ENCODE measurements at regions not wholly inside any gene's neighbourhood (a gene's known extent, or its start where the extent isn't known, plus 50 kb on each side); places are given as distances from the start of the nearest gene placed in this dataset.
"Not testable (repeated sequence)": the region's sequence is repeated elsewhere in the genome, so short reads cannot be mapped to it uniquely, and the experiment has no call there.

GRCh38 chr5:158451203-158451992 is 592.5 kb upstream of the CLINT1 start:
- Histone ChIP-seq H3K27ac (no peak overlapping the region), H3K9me3 (no peaks in the 10 kb centered on the region), H3K4me3 (no peak overlapping the region), H3K36me3 (no peaks in the 10 kb centered on the region), H3K4me1 (no peaks in the 10 kb centered on the region), H3K27me3 (no peaks in the 10 kb centered on the region)
- DNase-seq, result no peak
- no peak for TF ChIP-seq CTCF (IDR thresholded peaks at IDR 0.05)
- TF ChIP-seq POLR2A (IDR thresholded peaks at IDR 0.05), result no peak

DNA sequence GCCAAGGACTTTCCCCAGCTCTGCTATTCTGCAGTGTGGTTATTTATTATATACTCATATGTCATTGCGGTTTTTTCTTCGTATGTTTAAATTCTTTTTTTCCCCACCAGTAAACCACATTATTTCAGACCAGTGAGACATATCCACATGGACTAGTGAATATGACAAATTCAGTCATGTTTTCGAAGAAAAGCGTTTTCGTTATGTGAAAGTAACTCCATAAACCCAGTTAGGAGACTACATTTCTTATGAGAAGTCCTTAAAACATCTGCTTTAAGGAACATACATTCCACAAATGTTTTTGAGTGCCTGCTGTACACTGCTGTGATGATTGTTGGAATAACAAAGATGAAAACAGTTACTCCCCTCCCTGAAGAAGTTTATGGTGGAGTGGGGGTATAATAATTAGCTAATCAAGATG is 591.8 kb upstream of the CLINT1 start:
- TF ChIP-seq POLR2A (IDR thresholded peaks at IDR 0.05) (no peak), CTCF (IDR thresholded peaks at IDR 0.05) (no peak)
- Histone ChIP-seq H3K9me3 (no peaks in the 10 kb centered on the region), H3K27ac (no peak overlapping the region)

GRCh38 chr5:158446761-158447160 is 587.8 kb upstream of the CLINT1 start:
- not testable (repeated sequence) for H3K36me3 ChIP-seq, H3K9me3 ChIP-seq, H3K27ac ChIP-seq, DNase-seq, H3K4me3 ChIP-seq, H3K4me1 ChIP-seq, H3K27me3 ChIP-seq

More for the DNA sequence above, 591.8 kb upstream of the CLINT1 start:
- no peak overlapping the region for H3K4me3 ChIP-seq
- DNase-seq, result no peak
- H3K36me3 ChIP-seq, result no peaks in the 10 kb centered on the region
- no peaks in the 10 kb centered on the region for H3K27me3 ChIP-seq
- no peaks in the 10 kb centered on the region for H3K4me1 ChIP-seq

DNA sequence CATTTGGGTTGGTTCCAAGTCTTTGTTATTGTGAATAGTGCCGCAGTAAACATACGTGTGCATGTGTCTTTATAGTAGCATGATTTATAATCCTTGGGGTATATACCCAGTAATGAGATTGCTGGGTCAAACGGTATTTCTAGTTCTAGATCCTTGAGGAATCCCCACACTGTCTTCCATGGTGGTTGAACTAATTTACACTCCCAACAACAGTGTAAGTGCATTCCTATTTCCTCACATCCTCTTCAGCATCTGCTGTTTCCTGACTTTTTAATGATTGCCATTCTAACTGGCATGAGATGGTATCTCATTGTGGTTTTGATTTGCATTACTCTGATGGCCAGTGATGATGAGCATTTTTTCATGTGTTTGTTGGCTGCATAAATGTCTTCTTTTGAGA is 580.3 kb upstream of the CLINT1 start:
- not testable (repeated sequence) for H3K4me1 ChIP-seq, H3K27me3 ChIP-seq, H3K36me3 ChIP-seq, H3K4me3 ChIP-seq, H3K27ac ChIP-seq, DNase-seq, H3K9me3 ChIP-seq

DNA sequence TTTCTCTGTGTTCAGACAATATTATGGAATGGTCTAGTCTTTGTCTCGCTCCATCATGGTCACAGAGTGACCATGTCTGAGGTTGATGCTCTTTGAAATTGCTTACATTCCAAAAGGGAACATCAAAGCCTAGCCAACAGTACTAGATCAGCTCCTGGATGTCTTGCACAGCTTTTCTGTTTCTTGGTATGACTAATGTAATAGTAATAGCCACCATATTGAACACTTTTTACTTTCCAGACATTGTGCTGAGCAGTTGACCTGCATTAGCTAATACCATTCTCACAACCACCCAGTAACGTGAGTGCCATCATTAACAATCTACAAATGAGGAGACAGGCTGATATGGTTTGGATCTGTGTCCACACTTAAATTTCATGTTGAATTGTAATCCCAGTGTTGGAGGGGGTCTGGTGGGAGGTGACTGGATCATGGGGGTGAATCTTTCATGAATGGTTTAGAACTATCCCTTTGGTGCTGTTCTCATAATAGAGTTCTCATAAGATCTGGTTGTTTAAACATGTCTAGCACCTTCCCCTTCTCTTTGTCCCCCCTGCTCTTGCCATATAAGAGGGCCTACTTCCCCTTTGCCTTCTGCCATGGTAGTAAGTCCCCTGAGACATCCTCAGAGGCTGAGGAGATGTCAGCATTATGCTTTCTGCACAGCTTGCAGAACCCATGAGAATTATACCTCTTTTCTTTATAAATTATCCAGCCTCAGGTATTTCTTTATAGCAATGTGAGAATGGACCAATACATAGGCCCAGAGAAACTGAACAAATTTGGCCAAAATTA is 577.5 kb upstream of the CLINT1 start:
- DNase-seq, result no peak
- Histone ChIP-seq H3K36me3 (no peaks in the 10 kb centered on the region), H3K9me3 (no peaks in the 10 kb centered on the region), H3K27ac (no peak overlapping the region), H3K4me3 (no peak overlapping the region), H3K27me3 (no peaks in the 10 kb centered on the region), H3K4me1 (no peaks in the 10 kb centered on the region)
- TF ChIP-seq CTCF (IDR thresholded peaks at IDR 0.05) (no peak), POLR2A (IDR thresholded peaks at IDR 0.05) (no peak)

DNA sequence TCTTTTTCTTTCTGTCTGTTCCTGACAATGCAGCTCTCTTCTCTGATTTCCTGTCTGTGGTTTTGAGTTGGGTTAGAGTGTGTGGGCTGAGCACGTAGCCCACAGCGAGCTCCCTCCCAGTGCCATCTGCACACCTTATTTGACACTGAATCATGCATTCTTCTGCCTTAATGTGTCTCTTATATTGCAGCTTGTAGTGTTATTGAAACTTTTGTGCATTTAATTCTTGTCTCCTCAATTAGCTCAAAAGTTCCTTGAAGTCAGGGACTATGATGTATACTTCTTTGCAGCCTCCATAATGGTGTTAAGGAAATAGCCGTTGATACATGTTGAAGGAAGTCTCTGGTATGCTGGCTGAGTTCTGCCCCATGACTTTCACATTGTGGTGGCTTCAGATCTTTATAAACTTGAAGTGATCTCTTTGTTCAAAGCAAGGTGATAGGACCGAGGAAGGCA is 576.2 kb upstream of the CLINT1 start:
- no peaks in the 10 kb centered on the region for H3K27me3 ChIP-seq
- peak in 1 of 3 donors; percentile 33 for DNase-seq
- H3K9me3 ChIP-seq, result no peaks in the 10 kb centered on the region
- H3K4me1 ChIP-seq, result no peaks in the 10 kb centered on the region
- H3K4me3 ChIP-seq, result no peak overlapping the region
- no peaks in the 10 kb centered on the region for H3K36me3 ChIP-seq
- H3K27ac ChIP-seq, result peak overlapping the region in 1 of 4 donors; percentile 11
- TF ChIP-seq POLR2A (IDR thresholded peaks at IDR 0.05), result no peak
- no peak for TF ChIP-seq CTCF (IDR thresholded peaks at IDR 0.05)

All from Peyer's patch (tissue), 4 donors.